Peyer's patch (tissue), 4 donors: ENCODE measurements at regions not wholly inside any gene's neighbourhood (a gene's known extent, or its start where the extent isn't known, plus 50 kb on each side); places are given as distances from the start of the nearest gene placed in this dataset.

ENCODE experiments used
- DNase-seq, 3 donors: peaks; one replicate each; pipeline ENCODE4 v3.0.0-alpha.2; 2017 to 2019
- H3K27ac ChIP-seq, 4 donors: fragments of 200-600 bp; sonication (generic); one replicate each; pipeline ENCODE4 v1.5.1; 2016 to 2019
- H3K27me3 ChIP-seq, 2 donors: fragments of 200-600 bp; sonication (generic); one replicate each; pipeline ENCODE4 v1.5.1; 2019
- H3K36me3 ChIP-seq, 3 donors: fragments of 200-600 bp; sonication (generic); one replicate each; pipeline ENCODE4 v1.5.1; 2016 to 2019
- H3K4me1 ChIP-seq, 4 donors: fragments of 200-600 bp; sonication (generic); one replicate each; pipeline ENCODE4 v1.5.1; 2016 to 2019
- H3K4me3 ChIP-seq, 4 donors: fragments of 200-600 bp; sonication (generic); 1 replicate in 3 of 4; 2 replicates in 1 of 4; pipeline ENCODE4 v1.5.1; 2016 to 2019; ENCODE audit warnings: mild to moderate bottlenecking in 1 of 4
- H3K9me3 ChIP-seq, 4 donors: fragments of 200-600 bp; sonication (generic); one replicate each; pipeline ENCODE4 v1.5.1; 2016 to 2019; ENCODE audit warnings: mild to moderate bottlenecking in 1 of 4
- POLR2A ChIP-seq, 2 donors: fragments of 450-650 bp; IDR thresholded peaks; one replicate each; pipeline ENCODE4 v1.5.1; 2017; ENCODE audit warnings: antibody characterized with exemption in 2 of 2, mild to moderate bottlenecking in 2 of 2, moderate library complexity in 2 of 2
- TF ChIP-seq, protein P1 (sequence below), 6 experiments: fragments of 450-650 bp in 4 of 6; fragments of 200-600 bp in 2 of 6; sonication (generic) in 1 of 6; IDR thresholded peaks; one replicate each; pipeline ENCODE4 v1.5.1; 2017 to 2019; ENCODE audit warnings: antibody characterized with exemption in 6 of 6, mild to moderate bottlenecking in 3 of 6, moderate library complexity in 1 of 6

DNA sequence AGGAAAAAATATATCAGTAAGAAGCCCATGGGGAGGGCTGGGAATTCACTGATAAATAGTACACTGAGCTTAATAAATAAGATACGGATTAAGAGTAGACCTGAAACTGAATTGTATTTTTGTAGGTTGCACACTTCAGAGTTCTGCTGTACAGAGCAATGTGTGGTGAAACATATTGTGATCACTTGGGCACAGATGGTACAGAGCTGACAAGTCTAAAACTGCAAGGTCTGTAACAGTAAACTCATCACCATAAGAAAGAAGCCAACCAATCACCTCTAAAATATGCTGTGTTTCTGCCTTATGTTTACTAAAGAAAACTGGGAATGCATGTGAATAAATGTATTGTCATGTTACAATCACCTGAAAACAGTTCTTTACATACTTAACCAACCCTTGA is 360.7 kb downstream of the MRPL39 start:
- TF ChIP-seq POLR2A (IDR thresholded peaks at IDR 0.05), result no peak
- TF ChIP-seq, protein P1, sequence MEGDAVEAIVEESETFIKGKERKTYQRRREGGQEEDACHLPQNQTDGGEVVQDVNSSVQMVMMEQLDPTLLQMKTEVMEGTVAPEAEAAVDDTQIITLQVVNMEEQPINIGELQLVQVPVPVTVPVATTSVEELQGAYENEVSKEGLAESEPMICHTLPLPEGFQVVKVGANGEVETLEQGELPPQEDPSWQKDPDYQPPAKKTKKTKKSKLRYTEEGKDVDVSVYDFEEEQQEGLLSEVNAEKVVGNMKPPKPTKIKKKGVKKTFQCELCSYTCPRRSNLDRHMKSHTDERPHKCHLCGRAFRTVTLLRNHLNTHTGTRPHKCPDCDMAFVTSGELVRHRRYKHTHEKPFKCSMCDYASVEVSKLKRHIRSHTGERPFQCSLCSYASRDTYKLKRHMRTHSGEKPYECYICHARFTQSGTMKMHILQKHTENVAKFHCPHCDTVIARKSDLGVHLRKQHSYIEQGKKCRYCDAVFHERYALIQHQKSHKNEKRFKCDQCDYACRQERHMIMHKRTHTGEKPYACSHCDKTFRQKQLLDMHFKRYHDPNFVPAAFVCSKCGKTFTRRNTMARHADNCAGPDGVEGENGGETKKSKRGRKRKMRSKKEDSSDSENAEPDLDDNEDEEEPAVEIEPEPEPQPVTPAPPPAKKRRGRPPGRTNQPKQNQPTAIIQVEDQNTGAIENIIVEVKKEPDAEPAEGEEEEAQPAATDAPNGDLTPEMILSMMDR (IDR thresholded peaks at IDR 0.05), result no peak
- no peaks in the 10 kb centered on the region for H3K4me1 ChIP-seq
- H3K4me3 ChIP-seq, result no peak overlapping the region
- H3K9me3 ChIP-seq, result peaks cover 0 to 2% (median 0%) of the 10 kb centered on the region in 4 donors
- DNase-seq, result no peak
- H3K27me3 ChIP-seq, result no peaks in the 10 kb centered on the region
- H3K27ac ChIP-seq, result no peak overlapping the region
- no peaks in the 10 kb centered on the region for H3K36me3 ChIP-seq

DNA sequence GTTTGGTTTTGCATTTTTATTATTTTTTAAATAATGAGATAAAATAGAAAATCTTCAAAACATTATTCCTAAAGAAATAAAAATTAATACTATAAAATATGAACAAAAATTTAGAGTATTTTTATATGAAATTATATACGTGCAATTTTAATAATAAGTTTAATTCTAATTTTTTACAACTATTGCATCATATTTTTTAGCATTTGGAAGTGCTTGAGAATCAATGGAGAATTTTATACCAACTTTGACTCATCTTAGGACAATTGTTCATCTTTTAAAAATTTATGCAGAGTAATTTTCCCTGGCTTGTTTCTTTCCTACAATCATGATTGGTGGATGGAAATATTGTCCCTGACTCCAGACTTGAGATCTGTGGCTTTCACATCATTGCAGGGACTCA is 362.5 kb downstream of the MRPL39 start:
- no peak overlapping the region for H3K27ac ChIP-seq
- H3K4me3 ChIP-seq, result no peak overlapping the region
- TF ChIP-seq, protein P1 (IDR thresholded peaks at IDR 0.05), result no peak
- TF ChIP-seq POLR2A (IDR thresholded peaks at IDR 0.05), result no peak
- H3K36me3 ChIP-seq, result no peaks in the 10 kb centered on the region
- H3K9me3 ChIP-seq, result peaks cover 0 to 2% (median 0%) of the 10 kb centered on the region in 4 donors
- H3K27me3 ChIP-seq, result no peaks in the 10 kb centered on the region
- H3K4me1 ChIP-seq, result no peaks in the 10 kb centered on the region
- no peak for DNase-seq

DNA sequence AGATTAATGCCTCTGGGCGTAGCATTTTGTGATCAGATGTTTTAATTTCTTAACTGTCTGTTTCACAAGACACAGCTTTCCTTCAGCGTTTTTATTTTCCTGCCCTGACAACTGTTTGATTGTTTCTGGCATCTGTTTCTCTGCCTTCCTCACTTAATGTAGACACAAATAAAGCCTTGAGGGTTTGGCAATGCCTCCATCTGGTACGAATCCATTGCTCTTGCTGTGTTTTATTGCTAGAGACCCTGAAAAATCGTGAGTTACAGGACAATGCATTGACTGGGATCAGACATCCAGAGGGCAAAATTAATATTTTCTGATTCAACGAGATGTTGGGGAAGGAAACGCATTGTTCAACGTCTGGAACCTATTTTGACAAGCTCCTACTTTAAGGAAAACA is 363.5 kb downstream of the MRPL39 start:
- H3K9me3 ChIP-seq, result peaks cover 0 to 2% (median 0%) of the 10 kb centered on the region in 4 donors
- no peak for DNase-seq
- H3K27ac ChIP-seq, result no peak overlapping the region
- no peaks in the 10 kb centered on the region for H3K27me3 ChIP-seq
- H3K36me3 ChIP-seq, result no peaks in the 10 kb centered on the region
- no peak overlapping the region for H3K4me3 ChIP-seq
- TF ChIP-seq, protein P1 (IDR thresholded peaks at IDR 0.05), result no peak
- no peak for TF ChIP-seq POLR2A (IDR thresholded peaks at IDR 0.05)
- no peaks in the 10 kb centered on the region for H3K4me1 ChIP-seq

DNA sequence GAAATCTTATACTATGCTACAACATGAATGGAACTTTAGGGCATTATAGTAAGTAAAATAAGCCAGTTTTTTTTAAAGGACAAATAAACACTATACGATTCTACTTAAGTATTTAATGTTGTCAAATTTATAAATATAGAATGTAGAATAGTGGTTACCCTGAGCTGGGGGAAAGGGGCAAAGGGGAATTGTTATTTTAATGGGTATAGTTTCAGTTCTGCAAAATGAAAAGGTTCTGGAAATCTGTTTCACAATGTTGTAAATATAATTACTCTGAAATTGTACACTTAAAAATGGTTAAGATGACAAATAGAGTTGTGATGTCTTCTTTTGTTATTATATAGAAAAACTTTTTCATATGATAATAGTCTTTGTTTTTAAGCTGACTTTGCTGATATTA is 366.3 kb downstream of the MRPL39 start:
- no peaks in the 10 kb centered on the region for H3K27me3 ChIP-seq
- H3K27ac ChIP-seq, result no peak overlapping the region
- peaks cover 0 to 2% (median 0%) of the 10 kb centered on the region in 4 donors for H3K9me3 ChIP-seq
- TF ChIP-seq POLR2A (IDR thresholded peaks at IDR 0.05), result no peak
- TF ChIP-seq, protein P1 (IDR thresholded peaks at IDR 0.05), result no peak
- H3K4me3 ChIP-seq, result no peak overlapping the region
- H3K4me1 ChIP-seq, result no peaks in the 10 kb centered on the region
- no peak for DNase-seq
- H3K36me3 ChIP-seq, result no peaks in the 10 kb centered on the region

DNA sequence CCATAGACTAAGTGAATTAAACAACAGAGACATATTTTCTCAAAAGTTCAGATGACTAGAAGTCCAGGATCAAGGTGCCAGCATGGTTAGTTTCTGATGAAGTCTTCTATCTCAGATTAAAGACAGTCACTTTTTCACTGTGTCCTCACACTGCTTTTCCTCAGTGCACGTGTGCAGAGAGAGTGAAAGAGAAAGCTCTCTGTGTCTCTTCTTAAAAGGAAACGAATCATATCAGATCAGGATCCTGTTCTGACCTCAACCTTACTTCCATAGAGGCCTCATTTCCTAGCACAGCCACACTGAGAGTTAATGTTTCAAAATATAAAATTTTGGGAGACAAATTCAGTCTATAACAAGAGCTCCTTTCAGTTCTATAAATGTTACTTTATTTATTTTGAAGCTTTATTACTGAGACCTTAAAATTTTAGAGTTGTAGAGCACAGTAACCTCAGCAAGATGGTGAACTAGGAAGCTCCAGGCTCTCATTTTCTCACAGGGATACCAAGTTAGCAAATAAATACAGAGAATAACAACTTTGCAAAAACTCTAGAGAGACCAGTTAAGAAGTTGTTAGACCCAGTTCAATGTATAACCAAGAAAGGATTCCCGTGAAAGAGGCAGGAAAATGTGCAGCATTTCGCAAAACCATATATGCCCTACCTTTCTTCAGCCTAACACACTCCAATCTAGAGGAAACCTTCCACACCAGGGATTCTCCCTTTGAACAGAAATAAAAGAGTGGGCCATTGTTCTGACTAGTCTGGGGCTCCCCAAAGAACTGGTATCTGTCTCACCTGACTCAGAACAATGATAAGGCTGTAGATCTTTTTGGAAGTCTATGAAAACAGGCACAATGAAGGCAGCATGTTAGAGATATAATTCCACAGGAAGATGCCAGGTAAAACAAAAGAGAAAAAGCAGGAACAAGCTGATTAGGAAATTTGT is 372.2 kb downstream of the MRPL39 start:
- no peak overlapping the region for H3K27ac ChIP-seq
- no peak overlapping the region for H3K4me3 ChIP-seq
- no peaks in the 10 kb centered on the region for H3K27me3 ChIP-seq
- no peak for DNase-seq
- TF ChIP-seq POLR2A (IDR thresholded peaks at IDR 0.05), result no peak
- TF ChIP-seq, protein P1 (IDR thresholded peaks at IDR 0.05), result no peak
- H3K4me1 ChIP-seq, result no peaks in the 10 kb centered on the region
- H3K36me3 ChIP-seq, result no peaks in the 10 kb centered on the region
- H3K9me3 ChIP-seq, result no peaks in the 10 kb centered on the region
